SH-SY5Y (cell line): ENCODE measurements at regions not wholly inside any gene's neighbourhood (a gene's known extent, or its start where the extent isn't known, plus 50 kb on each side); places are given as distances from the start of the nearest gene placed in this dataset.

Source experiments
- GATA2 ChIP-seq: IDR thresholded peaks from 2 replicates; pipeline ENCODE4 v1.6.1; 2011; ENCODE audit warnings: mild to moderate bottlenecking, low read depth, low read length
- GATA3 ChIP-seq: IDR thresholded peaks from 2 replicates; pipeline ENCODE4 v1.6.1; 2011; ENCODE audit warnings: low read depth, mild to moderate bottlenecking, low read length, moderate library complexity

DNA sequence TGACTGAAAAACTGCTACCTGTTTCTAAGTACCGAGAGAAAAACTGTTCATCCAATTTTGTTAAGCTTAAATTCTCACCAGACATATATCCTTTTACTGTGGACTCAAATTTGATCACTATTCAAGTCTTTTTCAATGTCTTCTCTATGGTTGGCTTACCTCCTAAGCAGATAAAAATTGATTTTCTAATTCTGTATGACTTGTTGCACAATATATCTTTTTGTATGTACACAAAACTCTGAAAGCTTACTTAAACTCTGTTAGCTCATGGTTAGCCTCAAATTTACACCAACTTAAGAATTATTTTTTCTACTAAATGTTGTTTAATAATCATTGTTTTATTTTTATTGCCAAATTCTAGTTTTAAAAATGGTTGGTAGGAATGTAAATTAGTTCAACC is 715.4 kb downstream of the LTN1 start:
- TF ChIP-seq GATA2 (no peak), GATA3 (no peak)
